SK-N-SH (cell line): ENCODE measurements at regions not wholly inside any gene's neighbourhood (a gene's known extent, or its start where the extent isn't known, plus 50 kb on each side); places are given as distances from the start of the nearest gene placed in this dataset.

ENCODE experiments used
- CTCF ChIA-PET: fragments of 300-600, 350-600 bp; formaldehyde crosslinking; extraction: SDS; loops from one replicate; lab custom pipeline; 2021; lab: Yijun Ruan, JAX
- POLR2A ChIA-PET: fragments of 350-600 bp; sonication (Branson Sonifier 250); formaldehyde crosslinking; extraction: SDS; loops from one replicate; lab custom pipeline; 2020; ENCODE audit warnings: antibody characterized with exemption, inconsistent platforms; lab: Yijun Ruan, JAX
- DNase-seq: peaks from one replicate; pipeline ENCODE4 v3.0.0; 2012
- H2AFZ ChIP-seq: fragments of 200-600 bp; sonication (generic); 2 replicates; pipeline ENCODE4 v1.8.1; 2016; ENCODE audit warnings: antibody characterized with exemption, mild to moderate bottlenecking, low read depth
- H3F3A ChIP-seq: fragments of 200-600 bp; sonication (generic); replicated peaks from 2 replicates; pipeline ENCODE3; 2016; ENCODE audit warnings: antibody characterized with exemption, mild to moderate bottlenecking; ENCODE audit not compliant: insufficient read depth
- H3K27ac ChIP-seq, 2 experiments: fragments of 200-500 bp in 1 of 2; fragments of 200-600 bp in 1 of 2; sonication (Bioruptor generic) in 1 of 2; sonication (generic), shearing (Covaris generic) in 1 of 2; 2 replicates each; pipeline versions ENCODE4 v1.5.1 to v1.6.1; 2014 to 2016; ENCODE audit warnings: low read depth in 2 of 2, inconsistent platforms in 1 of 2, low read length in 1 of 2, mild to moderate bottlenecking in 1 of 2, mixed read lengths in 1 of 2
- H3K27me3 ChIP-seq: fragments of 200-600 bp; sonication (generic), shearing (Covaris generic); 2 replicates; pipeline ENCODE4 v1.6.1; 2016; ENCODE audit warnings: mixed run types; ENCODE audit not compliant: insufficient read depth
- H3K36me3 ChIP-seq, 2 experiments: fragments of 200-500 bp in 1 of 2; fragments of 200-600 bp in 1 of 2; sonication (Bioruptor generic) in 1 of 2; sonication (generic) in 1 of 2; replicated peaks in 1 of 2; 2 replicates each; pipeline versions ENCODE3 to v1.5.1; 2014 to 2016; ENCODE audit warnings: low read length in 1 of 2, mild to moderate bottlenecking in 1 of 2; ENCODE audit not compliant: insufficient read depth in 2 of 2, control insufficient read depth in 1 of 2
- H3K4me1 ChIP-seq, 2 experiments: fragments of 200-500 bp in 1 of 2; fragments of 200-600 bp in 1 of 2; sonication (Bioruptor generic) in 1 of 2; sonication (generic), shearing (Covaris generic) in 1 of 2; 2 replicates each; pipeline versions ENCODE4 v1.5.1 to v1.6.1; 2014 to 2016; ENCODE audit warnings: low read depth in 1 of 2, low read length in 1 of 2, mixed run types in 1 of 2; ENCODE audit not compliant: insufficient read depth in 2 of 2, control insufficient read depth in 1 of 2
- H3K4me2 ChIP-seq: fragments of 200-600 bp; sonication (generic), shearing (Covaris generic); 2 replicates; pipeline ENCODE4 v1.6.1; 2017; ENCODE audit warnings: mixed run types
- H3K4me3 ChIP-seq, 2 experiments: fragments of 200-500 bp in 1 of 2; fragments of 200-600 bp in 1 of 2; sonication (Bioruptor generic) in 1 of 2; sonication (generic), shearing (Covaris generic) in 1 of 2; 2 replicates each; pipeline versions ENCODE4 v1.5.1 to v1.8.1; 2014 to 2016; ENCODE audit warnings: low read depth in 2 of 2, inconsistent platforms in 1 of 2, low read length in 1 of 2, mild to moderate bottlenecking in 1 of 2, mixed read lengths in 1 of 2, moderate library complexity in 1 of 2
- H3K79me2 ChIP-seq: fragments of 200-600 bp; sonication (generic); 2 replicates; pipeline ENCODE4 v1.8.1; 2017; ENCODE audit warnings: mild to moderate bottlenecking; ENCODE audit not compliant: insufficient read depth
- H3K9ac ChIP-seq: fragments of 200-600 bp; sonication (generic); 2 replicates; pipeline ENCODE4 v1.6.1; 2017; ENCODE audit warnings: mixed run types
- H3K9me2 ChIP-seq: fragments of 200-600 bp; sonication (generic); 2 replicates; pipeline ENCODE4 v1.6.1; 2017; ENCODE audit warnings: mixed run types
- H3K9me3 ChIP-seq: fragments of 200-600 bp; sonication (generic); 2 replicates; pipeline ENCODE4 v1.6.1; 2017; ENCODE audit warnings: mixed run types, mild to moderate bottlenecking, moderate library complexity
- H4K20me1 ChIP-seq: fragments of 200-600 bp; sonication (generic); 2 replicates; pipeline ENCODE4 v1.6.1; 2017; ENCODE audit warnings: mild to moderate bottlenecking, mixed run types; ENCODE audit not compliant: insufficient read depth
- CHD2 ChIP-seq: fragments of 150-350 bp; IDR thresholded peaks from 2 replicates; pipeline ENCODE4 v1.6.1; 2018; ENCODE audit warnings: low read length; ENCODE audit not compliant: partially characterized antibody
- ELF1 ChIP-seq: IDR thresholded peaks from 2 replicates; pipeline ENCODE4 v1.4.0; 2012
- EP300 ChIP-seq, 2 experiments: IDR thresholded peaks; 2 replicates each; pipeline versions ENCODE4 v1.4.0 to v1.6.1; 2012; ENCODE audit warnings: borderline replicate concordance in 1 of 2, low read depth in 1 of 2, low read length in 1 of 2
- FOXJ3 ChIP-seq: sonication (generic); formaldehyde crosslinking; IDR thresholded peaks from 2 replicates; pipeline ENCODE4 v1.5.1; 2020; ENCODE audit warnings: mild to moderate bottlenecking, missing genetic modification reagents
- GABPA ChIP-seq: IDR thresholded peaks from 2 replicates; pipeline ENCODE4 v1.4.0; 2012; ENCODE audit warnings: low read depth, mild to moderate bottlenecking
- IRF3 ChIP-seq: fragments of 150-350 bp; IDR thresholded peaks from 2 replicates; pipeline ENCODE4 v1.6.1; 2016; ENCODE audit warnings: mild to moderate bottlenecking, low read depth, low read length
- NFIC ChIP-seq: IDR thresholded peaks from 2 replicates; pipeline ENCODE4 v1.4.0; 2012; ENCODE audit warnings: borderline replicate concordance
- PBX3 ChIP-seq: IDR thresholded peaks from 2 replicates; pipeline ENCODE4; 2012
- POLR2AphosphoS5 ChIP-seq: IDR thresholded peaks from 2 replicates; pipeline ENCODE4 v1.6.1; 2012; ENCODE audit warnings: low read depth, low read length
- RAD21 ChIP-seq: IDR thresholded peaks from 2 replicates; pipeline ENCODE4 v1.6.1; 2012; ENCODE audit warnings: mild to moderate bottlenecking, low read length
- REST ChIP-seq: IDR thresholded peaks from 2 replicates; pipeline ENCODE4 v1.6.1; 2012; ENCODE audit warnings: mild to moderate bottlenecking, low read depth, low read length, moderate library complexity
- SIN3A ChIP-seq: IDR thresholded peaks from 2 replicates; pipeline ENCODE4 v1.6.1; 2012; ENCODE audit warnings: low read depth, mild to moderate bottlenecking, low read length, moderate library complexity, borderline replicate concordance
- TAF1 ChIP-seq: IDR thresholded peaks from 2 replicates; pipeline ENCODE4 v1.6.1; 2012; ENCODE audit warnings: low read depth, mild to moderate bottlenecking, low read length, moderate library complexity, borderline replicate concordance
- TCF12 ChIP-seq: IDR thresholded peaks from 2 replicates; pipeline ENCODE4 v1.4.0; 2012
- TEAD4 ChIP-seq: IDR thresholded peaks from 2 replicates; pipeline ENCODE4 v1.4.0; 2012; ENCODE audit warnings: mild to moderate bottlenecking, borderline replicate concordance; ENCODE audit not compliant: insufficient read depth
- USF2 ChIP-seq: fragments of 150-350 bp; IDR thresholded peaks from 2 replicates; pipeline ENCODE4 v1.6.1; 2017; ENCODE audit warnings: antibody characterized with exemption, low read length, low read depth, borderline replicate concordance
- YY1 ChIP-seq: IDR thresholded peaks from 2 replicates; pipeline ENCODE4 v1.4.0; 2012; ENCODE audit warnings: low read depth, mild to moderate bottlenecking
- ZBTB33 ChIP-seq: IDR thresholded peaks from 2 replicates; pipeline ENCODE4 v1.4.0; 2012; ENCODE audit warnings: low read depth, borderline replicate concordance
- WGBS: methylation state at CpG from one replicate; pipeline ENCODE4 v1.1.6; 2017; ENCODE audit warnings: low lambda C conversion rate; 5-methylcytosine and 5-hydroxymethylcytosine counted together
- TF ChIP-seq, protein P1 (sequence below): fragments of 200-600 bp; sonication (generic); IDR thresholded peaks from 2 replicates; pipeline ENCODE4 v1.6.1; 2017; ENCODE audit warnings: antibody characterized with exemption, mild to moderate bottlenecking, moderate library complexity

- Histone ChIP-seq H3K9ac (no peak overlapping the region), H3K27me3 (no peaks in the 10 kb centered on the region; the same call in 1 of the 2 replicates), H3K27ac (no peak overlapping the region), H2AFZ (no peak overlapping the region), H3K4me1 (no peaks in the 10 kb centered on the region), H3K36me3 (no peaks in the 10 kb centered on the region), H3K9me3 (no peaks in the 10 kb centered on the region), H3K79me2 (no peaks in the 10 kb centered on the region), H4K20me1 (no peaks in the 10 kb centered on the region), H3K4me3 (no peak overlapping the region), H3K9me2 (no peaks in the 10 kb centered on the region), H3K4me2 (no peak overlapping the region), H3F3A (no peaks in the 10 kb centered on the region)
- no peak for TF ChIP-seq GABPA
- TF ChIP-seq, protein P1, sequence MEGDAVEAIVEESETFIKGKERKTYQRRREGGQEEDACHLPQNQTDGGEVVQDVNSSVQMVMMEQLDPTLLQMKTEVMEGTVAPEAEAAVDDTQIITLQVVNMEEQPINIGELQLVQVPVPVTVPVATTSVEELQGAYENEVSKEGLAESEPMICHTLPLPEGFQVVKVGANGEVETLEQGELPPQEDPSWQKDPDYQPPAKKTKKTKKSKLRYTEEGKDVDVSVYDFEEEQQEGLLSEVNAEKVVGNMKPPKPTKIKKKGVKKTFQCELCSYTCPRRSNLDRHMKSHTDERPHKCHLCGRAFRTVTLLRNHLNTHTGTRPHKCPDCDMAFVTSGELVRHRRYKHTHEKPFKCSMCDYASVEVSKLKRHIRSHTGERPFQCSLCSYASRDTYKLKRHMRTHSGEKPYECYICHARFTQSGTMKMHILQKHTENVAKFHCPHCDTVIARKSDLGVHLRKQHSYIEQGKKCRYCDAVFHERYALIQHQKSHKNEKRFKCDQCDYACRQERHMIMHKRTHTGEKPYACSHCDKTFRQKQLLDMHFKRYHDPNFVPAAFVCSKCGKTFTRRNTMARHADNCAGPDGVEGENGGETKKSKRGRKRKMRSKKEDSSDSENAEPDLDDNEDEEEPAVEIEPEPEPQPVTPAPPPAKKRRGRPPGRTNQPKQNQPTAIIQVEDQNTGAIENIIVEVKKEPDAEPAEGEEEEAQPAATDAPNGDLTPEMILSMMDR = no peak
- no peak for TF ChIP-seq CHD2
- no peak for TF ChIP-seq USF2
- no peak for TF ChIP-seq TEAD4
- TF ChIP-seq TAF1 = no peak
- no peak for TF ChIP-seq RAD21
- no peak for TF ChIP-seq SIN3A
- no peak for TF ChIP-seq FOXJ3 (CRISPR knock-in tag)
- TF ChIP-seq IRF3 = no peak
- no peak for TF ChIP-seq TCF12
- no peak for TF ChIP-seq POLR2AphosphoS5
- TF ChIP-seq ZBTB33 = no peak
- no peak for TF ChIP-seq PBX3
- no peak for TF ChIP-seq NFIC
- TF ChIP-seq YY1 = no peak
- no peak for TF ChIP-seq EP300 (IDR thresholded peaks at IDR 0.05; ENCODE audit: borderline replicate concordance in 1 of 2, low read depth in 1 of 2, low read length in 1 of 2)
- TF ChIP-seq REST = no peak
- no peak for TF ChIP-seq ELF1
- ChIA-PET POLR2A (no interaction called here), CTCF (no interaction called here)
- 0% methylated on average over 1 of the region's 1 CpG for WGBS
- no peak for DNase-seq
These were observed 209.5 kb downstream of the CLIC5 start for GRCh38 chr6:45806172-45806571.
